NB4 (cell line): ENCODE measurements at regions not wholly inside any gene's neighbourhood (a gene's known extent, or its start where the extent isn't known, plus 50 kb on each side); places are given as distances from the start of the nearest gene placed in this dataset.

Experiments
- CTCF ChIP-seq: IDR thresholded peaks from one replicate; pipeline ENCODE4 v1.5.1; 2012; ENCODE audit warnings: low read depth, low read length
- MAX ChIP-seq: IDR thresholded peaks from 2 replicates; pipeline ENCODE4 v1.6.1; 2011; ENCODE audit warnings: low read depth, low read length
- POLR2A ChIP-seq: IDR thresholded peaks from 2 replicates; pipeline ENCODE4 v1.6.1; 2011; ENCODE audit warnings: mild to moderate bottlenecking; ENCODE audit not compliant: insufficient read length; ENCODE audit errors: extremely low read depth

GRCh38 chr5:2166306-2166978 lies 283.7 kb upstream of the IRX4 start:
- TF ChIP-seq CTCF, result no peak
- TF ChIP-seq POLR2A, result no peak
- no peak for TF ChIP-seq MAX
